GM23248 (cell line): ENCODE measurements at regions not wholly inside any gene's neighbourhood (a gene's known extent, or its start where the extent isn't known, plus 50 kb on each side); places are given as distances from the start of the nearest gene placed in this dataset.

ENCODE experiments used
- EZH2 ChIP-seq: fragments of 200-600 bp; sonication (generic); IDR thresholded peaks from 2 replicates; pipeline ENCODE4 v1.6.1; 2018; ENCODE audit warnings: antibody characterized with exemption, mild to moderate bottlenecking; ENCODE audit not compliant: insufficient read depth, poor library complexity, severe bottlenecking
- EZH2phosphoT487 ChIP-seq: fragments of 200-600 bp; sonication (generic); IDR thresholded peaks from 2 replicates; pipeline ENCODE4 v1.6.1; 2018; ENCODE audit warnings: antibody characterized with exemption, moderate library complexity, mild to moderate bottlenecking, low read depth; ENCODE audit not compliant: insufficient read depth

GRCh38 chr20:24880356-24880755 is 68.7 kb upstream of the CST7 start:
- no peak for TF ChIP-seq EZH2
- no peak for TF ChIP-seq EZH2phosphoT487
